ENCODE measurements at regions not wholly inside any gene's neighbourhood (a gene's known extent, or its start where the extent isn't known, plus 50 kb on each side); places are given as distances from the start of the nearest gene placed in this dataset.

GRCh38 chr20:11850901-11851300 is 66.8 kb upstream of the BTBD3 start:
- Mint-ChIP-seq H3K27ac (no peak overlapping the region), H3K36me3 (ENCODE audit: low read depth) (no peaks in the 10 kb centered on the region), H3K9me3 (no peaks in the 10 kb centered on the region), H3K27me3 (no peaks in the 10 kb centered on the region), H3K4me1 (no peaks in the 10 kb centered on the region), H3K4me3 (no peak overlapping the region)
- intact Hi-C loops (cut with micrococcal nuclease): no loop called here
- DNase-seq: no peak

- no peaks in the 10 kb centered on the region for H3K4me1 Mint-ChIP-seq
- no peaks in the 10 kb centered on the region for H3K36me3 Mint-ChIP-seq (ENCODE audit: low read depth)
- no peak overlapping the region for H3K4me3 Mint-ChIP-seq
- DNase-seq: no peak
- no peaks in the 10 kb centered on the region for H3K9me3 Mint-ChIP-seq
- no peaks in the 10 kb centered on the region for H3K27me3 Mint-ChIP-seq
- intact Hi-C loops (cut with micrococcal nuclease): no loop called here
- no peak overlapping the region for H3K27ac Mint-ChIP-seq
These were observed 66.0 kb upstream of the BTBD3 start for GRCh38 chr20:11851646-11852045.

GRCh38 chr20:11852189-11852588 is 65.5 kb upstream of the BTBD3 start:
- no peak overlapping the region for H3K4me3 Mint-ChIP-seq
- H3K4me1 Mint-ChIP-seq: no peaks in the 10 kb centered on the region
- no peaks in the 10 kb centered on the region for H3K27me3 Mint-ChIP-seq
- no peak for DNase-seq
- no peaks in the 10 kb centered on the region for H3K36me3 Mint-ChIP-seq (ENCODE audit: low read depth)
- no peak overlapping the region for H3K27ac Mint-ChIP-seq
- intact Hi-C loops (cut with micrococcal nuclease): no loop called here
- H3K9me3 Mint-ChIP-seq: no peaks in the 10 kb centered on the region

GRCh38 chr20:11852811-11853210 is 64.9 kb upstream of the BTBD3 start:
- H3K4me3 Mint-ChIP-seq: no peak overlapping the region
- H3K4me1 Mint-ChIP-seq: no peaks in the 10 kb centered on the region
- DNase-seq: no peak
- H3K9me3 Mint-ChIP-seq: no peaks in the 10 kb centered on the region
- intact Hi-C loops (cut with micrococcal nuclease): no loop called here
- no peaks in the 10 kb centered on the region for H3K36me3 Mint-ChIP-seq (ENCODE audit: low read depth)
- H3K27ac Mint-ChIP-seq: no peak overlapping the region
- no peaks in the 10 kb centered on the region for H3K27me3 Mint-ChIP-seq

- intact Hi-C loops (cut with micrococcal nuclease): no loop called here
- no peaks in the 10 kb centered on the region for H3K9me3 Mint-ChIP-seq
- H3K4me3 Mint-ChIP-seq: no peak overlapping the region
- no peak for DNase-seq
- no peaks in the 10 kb centered on the region for H3K36me3 Mint-ChIP-seq (ENCODE audit: low read depth)
- H3K27ac Mint-ChIP-seq: no peak overlapping the region
- no peaks in the 10 kb centered on the region for H3K4me1 Mint-ChIP-seq
- no peaks in the 10 kb centered on the region for H3K27me3 Mint-ChIP-seq
These were observed 64.3 kb upstream of the BTBD3 start for GRCh38 chr20:11853359-11853758.

GRCh38 chr20:11861479-11861878 is 56.2 kb upstream of the BTBD3 start:
- Mint-ChIP-seq H3K9me3 (no peaks in the 10 kb centered on the region), H3K4me3 (no peak overlapping the region), H3K27me3 (no peaks in the 10 kb centered on the region), H3K27ac (no peak overlapping the region), H3K36me3 (ENCODE audit: low read depth) (no peaks in the 10 kb centered on the region), H3K4me1 (no peaks in the 10 kb centered on the region)
- no peak for DNase-seq
- intact Hi-C loops (cut with micrococcal nuclease): no loop called here

- H3K27ac Mint-ChIP-seq: no peak overlapping the region
- peaks cover 3% of the 10 kb centered on the region for H3K27me3 Mint-ChIP-seq
- no peaks in the 10 kb centered on the region for H3K9me3 Mint-ChIP-seq
- no peaks in the 10 kb centered on the region for H3K4me1 Mint-ChIP-seq
- intact Hi-C loops (cut with micrococcal nuclease): no loop called here
- H3K36me3 Mint-ChIP-seq (ENCODE audit: low read depth): no peaks in the 10 kb centered on the region
- H3K4me3 Mint-ChIP-seq: no peak overlapping the region
- no peak for DNase-seq
These were observed 50.3 kb upstream of the BTBD3 start for GRCh38 chr20:11867291-11867919.
